Stimulated activated CD8-positive, alpha-beta memory T cell treated with anti-CD3 and anti-CD28 coated beads, Interleukin-7, amount 100 ng/mL, for 1 hour (primary cell): ENCODE measurements at regions not wholly inside any gene's neighbourhood (a gene's known extent, or its start where the extent isn't known, plus 50 kb on each side); places are given as distances from the start of the nearest gene placed in this dataset.
"Not testable (repeated sequence)": the region's sequence is repeated elsewhere in the genome, so short reads cannot be mapped to it uniquely, and the experiment has no call there.

Experiments
- DNase-seq, 2 donors: peaks; one replicate each; pipeline ENCODE4 v3.0.0-alpha.2; 2020; ENCODE audit warnings: low read depth in 2 of 2

GRCh38 chr16:29310852-29311314 lies 95.6 kb downstream of the NPIPB11 start:
- no peak for DNase-seq

GRCh38 chr16:29310243-29310642 lies 96.3 kb downstream of the NPIPB11 start:
- DNase-seq, result not testable (repeated sequence)

GRCh38 chr16:29309601-29310000 lies 96.9 kb downstream of the NPIPB11 start:
- not testable (repeated sequence) for DNase-seq

GRCh38 chr16:29308644-29309546 lies 97.6 kb downstream of the NPIPB11 start:
- no peak for DNase-seq

GRCh38 chr16:29307598-29308507 lies 98.7 kb downstream of the NPIPB11 start:
- DNase-seq, result no peak

GRCh38 chr16:29306943-29307597 lies 99.4 kb downstream of the NPIPB11 start:
- no peak for DNase-seq

- DNase-seq, result no peak
Observed at GRCh38 chr16:29306201-29306600, 100.3 kb downstream of the NPIPB11 start.

- DNase-seq, result not testable (repeated sequence)
Observed at GRCh38 chr16:29305018-29305417, 101.5 kb downstream of the NPIPB11 start.

- no peak for DNase-seq
Observed at GRCh38 chr16:29304251-29304650, 102.3 kb downstream of the NPIPB11 start.

- no peak for DNase-seq
Observed at GRCh38 chr16:29303520-29303919, 103.0 kb downstream of the NPIPB11 start.

GRCh38 chr16:29302976-29303375 lies 103.5 kb downstream of the NPIPB11 start:
- no peak for DNase-seq

GRCh38 chr16:29302433-29302832 lies 104.1 kb downstream of the NPIPB11 start:
- not testable (repeated sequence) for DNase-seq

- not testable (repeated sequence) for DNase-seq
Observed at GRCh38 chr16:29301662-29302285, 104.7 kb downstream of the NPIPB11 start.

GRCh38 chr16:29300541-29301535 lies 105.7 kb downstream of the NPIPB11 start:
- DNase-seq, result not testable (repeated sequence)

- DNase-seq, result not testable (repeated sequence)
Observed at GRCh38 chr16:29300030-29300491, 106.5 kb downstream of the NPIPB11 start.

- not testable (repeated sequence) for DNase-seq
Observed at GRCh38 chr16:29298997-29299396, 107.5 kb downstream of the NPIPB11 start.

GRCh38 chr16:29298307-29298706 lies 108.2 kb downstream of the NPIPB11 start:
- DNase-seq, result not testable (repeated sequence)

- DNase-seq, result not testable (repeated sequence)
Observed at GRCh38 chr16:29297809-29298177, 108.7 kb downstream of the NPIPB11 start.

- DNase-seq, result not testable (repeated sequence)
Observed at GRCh38 chr16:29297144-29297808, 109.2 kb downstream of the NPIPB11 start.
